ENCODE measurements at regions not wholly inside any gene's neighbourhood (a gene's known extent, or its start where the extent isn't known, plus 50 kb on each side); places are given as distances from the start of the nearest gene placed in this dataset.
A peak's percentile ranks its signal among the peaks of the same experiment; 100 is the strongest.

DNA sequence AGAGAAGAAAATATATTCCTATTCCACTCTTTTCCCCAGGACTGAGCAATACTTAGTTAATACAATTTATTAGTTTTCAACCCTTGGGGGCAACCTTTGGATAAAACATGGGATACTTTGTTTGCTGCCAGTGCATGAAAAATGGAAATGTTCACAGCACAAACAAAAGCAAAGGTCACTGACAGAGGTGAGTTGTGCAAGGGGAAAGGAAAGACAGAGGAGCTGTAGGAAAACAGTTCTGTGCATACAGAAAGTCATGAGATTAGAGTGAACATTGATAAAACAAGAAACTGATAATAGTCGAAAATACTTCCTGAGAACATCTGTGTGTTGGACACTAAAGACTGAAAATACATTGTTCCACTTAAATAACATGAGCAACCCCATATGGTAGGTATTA lies 779.8 kb downstream of the TLE4 start:
- no CpG with 5 or more reads among the region's 1 CpG for WGBS (ENCODE audit: insufficient coverage)
- no peaks in the 10 kb centered on the region for H3K9me3 ChIP-seq (replicated peaks; ENCODE audit: control insufficient read depth, low read depth, low read length)
- DNase-seq = no peak

DNA sequence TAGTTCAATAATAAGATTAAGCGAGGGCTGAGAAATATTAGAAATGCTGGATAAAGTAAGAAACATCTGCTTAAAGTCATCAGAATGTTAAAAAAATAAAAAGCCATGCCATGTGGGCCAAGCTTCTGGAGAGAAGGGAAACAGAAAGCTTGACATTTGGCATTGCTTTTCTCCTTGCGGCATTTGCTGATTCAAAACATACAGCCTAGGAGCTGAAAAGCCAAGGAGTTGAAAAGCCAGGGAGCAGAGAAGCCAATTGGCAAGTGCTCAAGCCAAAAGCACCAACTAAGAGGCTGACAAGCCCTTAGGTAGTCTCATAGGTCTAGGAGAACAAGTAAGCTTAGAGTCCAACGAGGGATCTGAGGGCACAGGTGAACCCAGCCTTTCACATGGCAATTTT lies 754.3 kb downstream of the TLE4 start:
- peaks cover 3% of the 10 kb centered on the region for H3K4me1 ChIP-seq (ENCODE audit: control insufficient read depth, insufficient read depth, low read length)
- H3K9me3 ChIP-seq (replicated peaks; ENCODE audit: control insufficient read depth, low read depth, low read length) = no peaks in the 10 kb centered on the region
- H3K27me3 ChIP-seq (ENCODE audit: control insufficient read depth, insufficient read depth, low read length) = no peaks in the 10 kb centered on the region
- H3K4me3 ChIP-seq (ENCODE audit: low read length) = no peak overlapping the region
- WGBS (ENCODE audit: insufficient coverage) = 67% methylated on average over 1 of the region's 3 CpGs
- peak; percentile 48 for DNase-seq
- no peaks in the 10 kb centered on the region for H3K36me3 ChIP-seq (ENCODE audit: control insufficient read depth, insufficient read depth, low read length)
- no peak overlapping the region for H3K27ac ChIP-seq (ENCODE audit: low read length)

More for the DNA sequence above, 779.8 kb downstream of the TLE4 start:
- Histone ChIP-seq H3K27me3 (ENCODE audit: control insufficient read depth, insufficient read depth, low read length) (no peaks in the 10 kb centered on the region), H3K27ac (ENCODE audit: low read length) (no peak overlapping the region), H3K4me3 (ENCODE audit: low read length) (no peak overlapping the region), H3K4me1 (ENCODE audit: control insufficient read depth, insufficient read depth, low read length) (no peaks in the 10 kb centered on the region), H3K36me3 (ENCODE audit: control insufficient read depth, insufficient read depth, low read length) (no peaks in the 10 kb centered on the region)

DNA sequence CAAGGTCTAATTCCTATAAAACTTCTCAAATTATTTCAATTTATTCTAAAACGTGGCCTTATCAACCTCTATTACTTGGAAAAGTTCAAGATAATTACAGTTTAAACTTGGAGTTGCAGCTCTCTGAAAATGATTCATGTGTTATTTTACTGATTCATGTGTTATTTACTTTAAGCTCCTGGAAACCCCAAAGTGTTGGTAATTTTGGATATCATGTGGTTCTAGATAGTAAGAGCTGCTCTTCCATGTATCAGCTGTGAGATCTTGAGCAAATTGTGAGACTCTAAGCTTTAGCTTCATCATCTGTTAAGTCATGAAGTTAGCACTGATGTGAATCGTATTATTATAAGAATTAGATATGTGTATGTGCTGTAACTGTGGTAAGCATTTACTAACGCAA lies 749.2 kb downstream of the TLE4 start:
- Histone ChIP-seq H3K36me3 (ENCODE audit: control insufficient read depth, insufficient read depth, low read length) (no peaks in the 10 kb centered on the region), H3K9me3 (replicated peaks; ENCODE audit: control insufficient read depth, low read depth, low read length) (no peaks in the 10 kb centered on the region), H3K27me3 (ENCODE audit: control insufficient read depth, insufficient read depth, low read length) (no peaks in the 10 kb centered on the region), H3K4me3 (ENCODE audit: low read length) (no peak overlapping the region), H3K4me1 (ENCODE audit: control insufficient read depth, insufficient read depth, low read length) (no peaks in the 10 kb centered on the region), H3K27ac (ENCODE audit: low read length) (peak overlapping the region; percentile 59)
- WGBS (ENCODE audit: insufficient coverage) = 80% methylated on average over 1 of the region's 3 CpGs
- peak; percentile 23 for DNase-seq

DNA sequence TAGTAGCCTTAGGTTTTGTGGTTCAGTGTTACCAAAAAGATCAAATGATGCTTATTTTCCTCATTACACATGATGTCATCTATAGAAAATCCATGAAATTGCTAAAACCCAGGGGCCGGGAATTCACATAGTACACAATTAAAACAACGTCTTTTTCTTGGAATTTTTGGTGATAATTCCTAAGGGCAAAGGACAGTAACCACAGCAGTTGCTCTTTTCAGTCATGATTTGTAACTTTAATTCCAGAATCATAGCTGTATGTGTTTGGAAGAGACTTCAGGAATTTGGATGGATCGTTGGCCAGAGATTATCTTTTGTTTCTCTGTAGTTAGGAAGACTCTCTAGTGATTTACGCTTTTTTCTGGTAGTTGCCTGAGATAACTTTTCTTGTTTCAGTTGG lies 748.7 kb downstream of the TLE4 start:
- no peak overlapping the region for H3K4me3 ChIP-seq (ENCODE audit: low read length)
- H3K27ac ChIP-seq (ENCODE audit: low read length) = no peak overlapping the region
- H3K9me3 ChIP-seq (replicated peaks; ENCODE audit: control insufficient read depth, low read depth, low read length) = no peaks in the 10 kb centered on the region
- DNase-seq = peak; percentile 83
- WGBS (ENCODE audit: insufficient coverage) = no CpG with 5 or more reads among the region's 4 CpGs
- no peaks in the 10 kb centered on the region for H3K4me1 ChIP-seq (ENCODE audit: control insufficient read depth, insufficient read depth, low read length)
- H3K27me3 ChIP-seq (ENCODE audit: control insufficient read depth, insufficient read depth, low read length) = no peaks in the 10 kb centered on the region
- H3K36me3 ChIP-seq (ENCODE audit: control insufficient read depth, insufficient read depth, low read length) = no peaks in the 10 kb centered on the region

DNA sequence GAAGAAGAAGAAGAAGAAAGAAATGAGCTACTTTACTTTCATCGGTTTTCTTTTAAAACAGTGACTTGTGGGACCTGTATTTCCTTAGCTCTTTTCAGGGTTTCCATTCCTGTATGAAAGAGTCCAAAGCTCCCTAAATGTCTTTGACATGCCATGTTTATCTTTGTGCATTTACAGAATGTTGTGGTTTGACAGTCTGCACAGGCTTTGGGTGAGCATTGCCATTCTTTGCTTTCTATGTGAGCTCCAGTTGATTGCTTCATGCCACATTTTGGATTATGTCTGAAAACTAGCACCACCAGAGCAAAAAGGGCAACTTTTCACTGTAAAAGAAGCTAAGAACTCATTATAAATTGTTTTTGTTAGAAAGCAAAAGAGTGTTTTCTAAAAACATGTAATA lies 733.4 kb downstream of the TLE4 start:
- Histone ChIP-seq H3K27ac (ENCODE audit: low read length) (no peak overlapping the region), H3K36me3 (ENCODE audit: control insufficient read depth, insufficient read depth, low read length) (no peaks in the 10 kb centered on the region), H3K9me3 (replicated peaks; ENCODE audit: control insufficient read depth, low read depth, low read length) (no peaks in the 10 kb centered on the region), H3K27me3 (ENCODE audit: control insufficient read depth, insufficient read depth, low read length) (no peaks in the 10 kb centered on the region), H3K4me1 (ENCODE audit: control insufficient read depth, insufficient read depth, low read length) (no peaks in the 10 kb centered on the region), H3K4me3 (ENCODE audit: low read length) (no peak overlapping the region)
- no peak for DNase-seq
- WGBS (ENCODE audit: insufficient coverage) = no CpG with 5 or more reads among the region's 1 CpG

DNA sequence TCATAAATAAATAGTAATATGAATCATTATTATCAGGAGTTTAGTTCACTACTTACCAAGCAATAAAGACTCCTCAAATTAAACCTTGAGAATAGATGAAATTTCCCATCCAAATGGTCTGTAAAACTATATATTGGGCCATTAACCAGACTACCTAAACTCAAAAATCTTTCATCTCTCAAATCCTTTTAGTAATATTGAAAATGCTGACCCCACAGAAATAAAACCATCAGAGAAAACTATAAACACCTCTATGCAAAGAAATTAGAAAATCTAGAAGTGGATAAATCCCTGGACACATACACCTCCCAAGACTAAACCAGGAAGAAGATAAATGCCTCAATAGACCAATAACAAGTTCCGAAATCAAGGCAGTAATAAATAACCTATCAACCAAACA lies 723.2 kb downstream of the TLE4 start:
- Histone ChIP-seq H3K9me3 (replicated peaks; ENCODE audit: control insufficient read depth, low read depth, low read length) (no peaks in the 10 kb centered on the region), H3K4me3 (ENCODE audit: low read length) (no peak overlapping the region), H3K36me3 (ENCODE audit: control insufficient read depth, insufficient read depth, low read length) (no peaks in the 10 kb centered on the region), H3K27me3 (ENCODE audit: control insufficient read depth, insufficient read depth, low read length) (no peaks in the 10 kb centered on the region), H3K4me1 (ENCODE audit: control insufficient read depth, insufficient read depth, low read length) (no peaks in the 10 kb centered on the region), H3K27ac (ENCODE audit: low read length) (no peak overlapping the region)
- WGBS (ENCODE audit: insufficient coverage) = no CpG with 5 or more reads among the region's 1 CpG
- DNase-seq = no peak

DNA sequence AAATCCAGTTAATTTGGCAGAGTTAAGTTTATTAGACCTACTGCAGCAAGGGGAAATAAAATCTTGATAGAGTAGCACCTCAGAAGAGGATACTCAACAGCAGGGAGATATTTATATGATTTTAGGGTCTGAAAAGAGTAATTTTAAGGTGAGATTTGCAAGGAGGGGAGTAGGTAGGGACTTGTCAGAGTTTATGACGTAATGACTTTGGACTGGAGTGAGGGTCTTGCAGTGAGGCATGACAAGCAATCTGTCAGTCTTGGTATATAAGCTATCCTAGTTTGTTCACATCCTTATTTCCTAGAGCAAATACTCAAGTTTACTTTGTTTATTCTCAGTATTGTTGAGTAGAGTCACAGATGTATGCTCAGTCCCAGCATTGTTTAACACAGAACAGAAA lies 722.6 kb downstream of the TLE4 start:
- no peak overlapping the region for H3K4me3 ChIP-seq (ENCODE audit: low read length)
- H3K36me3 ChIP-seq (ENCODE audit: control insufficient read depth, insufficient read depth, low read length) = no peaks in the 10 kb centered on the region
- no peaks in the 10 kb centered on the region for H3K4me1 ChIP-seq (ENCODE audit: control insufficient read depth, insufficient read depth, low read length)
- 83% methylated on average over 1 of the region's 1 CpG for WGBS (ENCODE audit: insufficient coverage)
- no peaks in the 10 kb centered on the region for H3K9me3 ChIP-seq (replicated peaks; ENCODE audit: control insufficient read depth, low read depth, low read length)
- H3K27me3 ChIP-seq (ENCODE audit: control insufficient read depth, insufficient read depth, low read length) = no peaks in the 10 kb centered on the region
- no peak for DNase-seq
- H3K27ac ChIP-seq (ENCODE audit: low read length) = no peak overlapping the region

DNA sequence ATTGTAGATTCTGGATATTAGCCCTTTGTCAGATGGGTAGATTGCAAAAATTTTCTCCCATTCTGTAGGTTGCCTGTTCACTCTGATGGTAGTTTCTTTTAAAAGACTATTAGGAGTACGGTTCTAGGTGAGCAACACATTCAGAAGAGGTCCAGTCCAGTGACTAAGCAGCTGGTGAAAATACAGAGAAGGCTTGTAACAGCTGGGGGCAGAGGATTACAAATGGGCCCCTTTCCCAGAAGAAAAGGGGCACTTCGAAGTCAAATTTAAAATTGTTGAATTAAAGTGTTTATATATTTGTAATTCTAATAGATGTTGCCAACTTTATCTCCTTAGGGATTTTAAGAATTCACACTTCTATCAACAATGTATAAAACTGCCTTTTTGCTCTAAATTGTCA lies 720.5 kb downstream of the TLE4 start:
- H3K9me3 ChIP-seq (replicated peaks; ENCODE audit: control insufficient read depth, low read depth, low read length) = no peaks in the 10 kb centered on the region
- WGBS (ENCODE audit: insufficient coverage) = 67% methylated on average over 1 of the region's 2 CpGs
- no peak overlapping the region for H3K27ac ChIP-seq (ENCODE audit: low read length)
- H3K36me3 ChIP-seq (ENCODE audit: control insufficient read depth, insufficient read depth, low read length) = no peaks in the 10 kb centered on the region
- DNase-seq = peak; percentile 37
- H3K4me3 ChIP-seq (ENCODE audit: low read length) = no peak overlapping the region
- no peaks in the 10 kb centered on the region for H3K27me3 ChIP-seq (ENCODE audit: control insufficient read depth, insufficient read depth, low read length)
- no peaks in the 10 kb centered on the region for H3K4me1 ChIP-seq (ENCODE audit: control insufficient read depth, insufficient read depth, low read length)

DNA sequence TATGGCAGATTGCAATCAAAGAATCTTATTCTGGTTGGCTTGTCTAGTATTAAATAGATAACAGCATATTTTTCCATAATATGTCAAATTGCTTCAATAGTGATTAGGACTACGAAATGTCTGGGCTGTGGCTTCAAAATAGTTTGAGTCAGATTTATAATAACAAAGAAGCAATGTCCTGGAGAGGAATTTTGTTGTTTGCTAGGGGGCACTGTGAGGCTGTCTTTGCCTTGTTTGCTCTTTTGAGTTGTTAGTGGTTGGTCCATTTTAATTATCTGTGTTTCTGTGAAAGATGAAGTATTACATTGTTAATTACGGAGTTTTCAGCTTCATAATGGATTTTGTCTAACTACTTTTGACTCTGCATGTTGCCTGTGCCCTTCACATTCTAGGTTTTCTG lies 713.6 kb downstream of the TLE4 start:
- H3K27ac ChIP-seq (ENCODE audit: low read length) = no peak overlapping the region
- H3K27me3 ChIP-seq (ENCODE audit: control insufficient read depth, insufficient read depth, low read length) = no peaks in the 10 kb centered on the region
- peak; percentile 12 for DNase-seq
- H3K9me3 ChIP-seq (replicated peaks; ENCODE audit: control insufficient read depth, low read depth, low read length) = no peaks in the 10 kb centered on the region
- H3K36me3 ChIP-seq (ENCODE audit: control insufficient read depth, insufficient read depth, low read length) = no peaks in the 10 kb centered on the region
- no peaks in the 10 kb centered on the region for H3K4me1 ChIP-seq (ENCODE audit: control insufficient read depth, insufficient read depth, low read length)
- no CpG with 5 or more reads among the region's 2 CpGs for WGBS (ENCODE audit: insufficient coverage)
- H3K4me3 ChIP-seq (ENCODE audit: low read length) = no peak overlapping the region

DNA sequence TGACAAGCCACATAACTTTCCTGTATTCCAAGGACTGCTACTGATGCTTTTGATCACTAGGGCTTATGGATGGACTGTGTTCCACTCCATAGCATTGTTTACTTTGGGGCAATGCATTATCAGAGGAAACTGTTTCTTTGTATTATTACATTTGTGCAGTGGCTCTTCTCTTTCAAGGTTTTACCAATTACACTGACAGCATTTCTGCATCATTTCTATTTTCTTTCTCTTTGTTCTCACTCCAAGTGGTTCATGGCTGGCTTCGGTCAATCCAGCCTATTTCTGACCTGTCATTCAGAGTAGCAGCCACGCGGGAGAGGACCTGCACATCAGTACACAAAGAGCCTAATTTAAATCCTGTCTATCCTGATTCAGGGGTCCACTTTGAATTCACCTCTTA lies 711.0 kb downstream of the TLE4 start:
- Histone ChIP-seq H3K36me3 (ENCODE audit: control insufficient read depth, insufficient read depth, low read length) (no peaks in the 10 kb centered on the region), H3K4me1 (ENCODE audit: control insufficient read depth, insufficient read depth, low read length) (no peaks in the 10 kb centered on the region), H3K27ac (ENCODE audit: low read length) (no peak overlapping the region), H3K27me3 (ENCODE audit: control insufficient read depth, insufficient read depth, low read length) (no peaks in the 10 kb centered on the region), H3K9me3 (replicated peaks; ENCODE audit: control insufficient read depth, low read depth, low read length) (no peaks in the 10 kb centered on the region), H3K4me3 (ENCODE audit: low read length) (no peak overlapping the region)
- no peak for DNase-seq
- WGBS (ENCODE audit: insufficient coverage) = 36% methylated on average over 3 of the region's 3 CpGs

DNA sequence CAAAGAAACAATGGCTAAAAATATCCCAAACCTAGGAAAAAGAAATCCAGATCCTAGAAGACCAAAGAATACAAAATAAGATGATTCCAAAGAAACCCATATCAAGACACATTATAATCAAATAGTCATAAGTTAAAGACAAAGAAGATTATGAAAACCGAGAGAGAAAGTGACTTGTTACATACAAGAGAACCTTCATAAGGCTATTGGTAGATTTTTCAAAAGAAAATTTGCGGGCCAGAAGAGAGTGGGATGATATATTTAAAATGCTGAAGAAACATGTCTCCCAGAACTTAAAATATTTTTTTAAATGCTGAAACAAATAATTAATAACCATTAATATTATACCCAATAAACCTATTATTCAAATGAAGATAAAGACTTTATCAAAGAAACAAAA lies 687.3 kb downstream of the TLE4 start:
- no peaks in the 10 kb centered on the region for H3K4me1 ChIP-seq (ENCODE audit: control insufficient read depth, insufficient read depth, low read length)
- WGBS (ENCODE audit: insufficient coverage) = no CpG with 5 or more reads among the region's 2 CpGs
- no peak for DNase-seq
- no peaks in the 10 kb centered on the region for H3K36me3 ChIP-seq (ENCODE audit: control insufficient read depth, insufficient read depth, low read length)
- H3K4me3 ChIP-seq (ENCODE audit: low read length) = no peak overlapping the region
- peaks cover 6% of the 10 kb centered on the region for H3K9me3 ChIP-seq (replicated peaks; ENCODE audit: control insufficient read depth, low read depth, low read length)
- no peak overlapping the region for H3K27ac ChIP-seq (ENCODE audit: low read length)
- no peaks in the 10 kb centered on the region for H3K27me3 ChIP-seq (ENCODE audit: control insufficient read depth, insufficient read depth, low read length)
